ENCODE measurements at regions not wholly inside any gene's neighbourhood (a gene's known extent, or its start where the extent isn't known, plus 50 kb on each side); places are given as distances from the start of the nearest gene placed in this dataset.
A peak's percentile ranks its signal among the peaks of the same experiment; 100 is the strongest.

DNA sequence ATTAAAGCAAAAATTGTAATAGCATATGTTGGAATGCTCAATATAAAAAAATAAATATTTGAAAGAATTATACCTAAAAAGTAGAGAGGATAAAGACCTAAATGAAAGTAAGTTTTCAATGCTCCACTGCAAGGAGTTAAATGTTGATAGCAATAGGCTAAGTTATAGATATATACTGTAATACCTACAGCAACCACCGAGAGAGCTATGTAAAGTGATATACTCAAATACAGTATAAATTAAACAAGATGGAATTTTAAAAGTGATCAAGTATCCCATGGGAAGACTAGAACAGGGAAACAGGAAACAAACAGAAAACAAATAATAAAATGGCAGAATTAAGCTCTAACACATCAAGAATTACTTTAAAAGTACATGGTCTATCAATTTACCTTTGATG is 73.9 kb downstream of the CASP3 start:
- no peak for DNase-seq
- peaks cover 0 to 1% (median 0%) of the 10 kb centered on the region in 6 donors for H3K9me3 Mint-ChIP-seq
- no peaks in the 10 kb centered on the region for H3K27me3 Mint-ChIP-seq (ENCODE audit: low read depth in 3 of 3)
- H3K4me1 Mint-ChIP-seq, result no peaks in the 10 kb centered on the region
- no peaks in the 10 kb centered on the region for H3K36me3 Mint-ChIP-seq
- H3K4me3 Mint-ChIP-seq, result no peak overlapping the region
- no peak overlapping the region for H3K27ac Mint-ChIP-seq

DNA sequence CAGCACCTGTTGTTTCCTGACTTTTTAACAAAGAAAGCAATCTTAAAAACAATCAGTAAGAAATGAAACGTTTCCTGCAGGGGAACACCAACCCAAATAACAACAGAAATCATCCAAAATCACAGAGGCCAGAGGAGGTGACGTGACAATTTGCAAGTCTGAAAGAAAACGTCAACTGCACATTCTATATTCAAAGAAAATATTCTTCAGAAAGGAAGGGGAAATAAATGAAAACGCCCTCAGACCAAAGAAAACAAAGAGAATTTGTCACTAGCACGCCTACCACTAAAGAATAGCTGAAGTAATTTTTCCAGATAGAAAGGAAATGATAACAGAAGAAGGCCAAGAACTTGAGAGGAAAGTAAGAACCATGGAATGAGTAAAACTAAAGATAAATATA is 74.4 kb downstream of the CASP3 start:
- Mint-ChIP-seq H3K27ac (no peak overlapping the region), H3K4me3 (no peak overlapping the region), H3K9me3 (peaks cover 0 to 1% (median 0%) of the 10 kb centered on the region in 6 donors), H3K4me1 (no peaks in the 10 kb centered on the region), H3K27me3 (ENCODE audit: low read depth in 3 of 3) (no peaks in the 10 kb centered on the region), H3K36me3 (no peaks in the 10 kb centered on the region)
- DNase-seq, result no peak

DNA sequence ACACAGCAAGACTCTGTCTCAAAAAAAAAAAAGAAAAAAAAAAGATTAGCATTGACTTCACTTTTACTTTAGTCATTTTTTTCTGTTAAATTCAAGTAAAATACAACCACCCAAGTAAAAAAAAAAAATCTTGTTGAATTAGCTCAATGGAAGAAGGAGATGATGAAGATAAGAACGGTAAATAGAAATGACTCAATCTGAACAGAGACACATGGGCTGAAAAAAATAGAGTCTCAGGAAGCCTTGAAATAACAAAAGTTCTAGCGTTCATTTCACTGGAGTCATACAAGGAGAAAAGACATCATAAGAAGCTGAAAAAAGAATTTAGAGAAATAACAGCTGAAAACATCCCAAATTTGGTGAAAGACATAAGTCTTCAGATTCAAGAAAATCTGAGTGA is 75.5 kb downstream of the CASP3 start:
- peaks cover 0 to 3% (median 0%) of the 10 kb centered on the region in 3 donors for H3K27me3 Mint-ChIP-seq (ENCODE audit: low read depth in 3 of 3)
- H3K4me3 Mint-ChIP-seq, result no peak overlapping the region
- no peaks in the 10 kb centered on the region for H3K4me1 Mint-ChIP-seq
- no peaks in the 10 kb centered on the region for H3K36me3 Mint-ChIP-seq
- H3K27ac Mint-ChIP-seq, result no peak overlapping the region
- peaks cover 0 to 1% (median 0%) of the 10 kb centered on the region in 6 donors for H3K9me3 Mint-ChIP-seq
- DNase-seq, result no peak

DNA sequence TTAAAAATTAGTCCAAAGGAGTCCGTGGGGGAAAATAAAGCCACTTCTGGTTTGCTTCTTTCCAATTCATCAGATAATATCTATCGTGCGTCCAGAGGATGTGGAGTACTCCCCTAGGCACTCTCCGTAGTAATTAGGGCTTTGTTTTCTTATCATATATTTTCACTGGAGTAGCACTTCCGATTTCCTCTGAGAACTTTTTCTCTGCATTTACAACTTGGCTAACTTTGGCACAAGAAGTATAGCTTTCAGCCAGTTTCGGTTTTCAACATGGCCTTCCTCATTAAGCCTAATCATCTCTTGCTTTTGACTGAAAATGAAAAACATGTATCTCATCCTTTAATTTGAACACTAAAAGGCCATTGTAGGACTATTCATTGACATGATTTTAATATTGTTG is 80.5 kb downstream of the CASP3 start:
- Mint-ChIP-seq H3K27ac (no peak overlapping the region), H3K9me3 (peaks cover 0 to 1% (median 0%) of the 10 kb centered on the region in 6 donors), H3K36me3 (peaks cover 0 to 7% (median 6%) of the 10 kb centered on the region in 3 donors), H3K27me3 (ENCODE audit: low read depth in 3 of 3) (peaks cover 0 to 3% (median 0%) of the 10 kb centered on the region in 3 donors), H3K4me1 (no peaks in the 10 kb centered on the region), H3K4me3 (no peak overlapping the region)
- DNase-seq, result no peak

- Mint-ChIP-seq H3K4me3 (no peak overlapping the region), H3K36me3 (peaks cover 0 to 7% (median 6%) of the 10 kb centered on the region in 3 donors), H3K9me3 (no peaks in the 10 kb centered on the region), H3K27ac (no peak overlapping the region), H3K4me1 (no peaks in the 10 kb centered on the region), H3K27me3 (ENCODE audit: low read depth in 3 of 3) (no peaks in the 10 kb centered on the region)
- DNase-seq, result no peak
These were observed 85.6 kb downstream of the CASP3 start for GRCh38 chr4:184563621-184564020.

GRCh38 chr4:184558996-184559395 is 84.6 kb upstream of the IRF2 start:
- DNase-seq, result no peak
- H3K36me3 Mint-ChIP-seq, result no peaks in the 10 kb centered on the region
- H3K9me3 Mint-ChIP-seq, result no peaks in the 10 kb centered on the region
- H3K27ac Mint-ChIP-seq, result no peak overlapping the region
- no peak overlapping the region for H3K4me3 Mint-ChIP-seq
- H3K27me3 Mint-ChIP-seq (ENCODE audit: low read depth in 3 of 3), result peaks cover 0 to 5% (median 4%) of the 10 kb centered on the region in 3 donors
- H3K4me1 Mint-ChIP-seq, result no peaks in the 10 kb centered on the region

- H3K4me1 Mint-ChIP-seq, result no peaks in the 10 kb centered on the region
- H3K9me3 Mint-ChIP-seq, result no peaks in the 10 kb centered on the region
- H3K4me3 Mint-ChIP-seq, result no peak overlapping the region
- no peak overlapping the region for H3K27ac Mint-ChIP-seq
- DNase-seq, result no peak
- peaks cover 2 to 6% (median 6%) of the 10 kb centered on the region in 3 donors for H3K27me3 Mint-ChIP-seq (ENCODE audit: low read depth in 3 of 3)
- no peaks in the 10 kb centered on the region for H3K36me3 Mint-ChIP-seq
These were observed 79.5 kb upstream of the IRF2 start for GRCh38 chr4:184553891-184554290.

DNA sequence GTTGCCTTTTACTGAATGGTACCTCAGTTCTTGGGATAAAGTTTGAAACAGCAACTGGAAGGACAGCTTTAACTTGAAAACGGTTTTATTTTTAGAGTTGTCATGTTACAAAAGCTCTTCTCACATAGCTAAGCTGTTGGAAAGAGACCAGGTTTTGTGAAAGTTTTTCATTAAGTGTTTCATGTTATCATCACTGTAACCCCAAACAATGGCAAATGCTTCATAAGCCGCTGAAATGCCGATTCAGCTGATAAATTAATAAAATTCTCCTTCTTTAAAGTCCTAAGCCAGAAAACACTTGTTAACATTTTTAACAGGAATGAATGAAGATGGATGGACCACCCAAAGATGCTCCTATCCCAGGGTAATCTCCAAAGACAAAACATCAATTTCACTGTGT is 76.1 kb upstream of the IRF2 start:
- Mint-ChIP-seq H3K27me3 (ENCODE audit: low read depth in 3 of 3) (peaks cover 4 to 6% (median 6%) of the 10 kb centered on the region in 3 donors), H3K4me1 (peaks cover 6 to 7% of the 10 kb centered on the region in 2 donors), H3K27ac (no peak overlapping the region), H3K9me3 (no peaks in the 10 kb centered on the region), H3K4me3 (no peak overlapping the region), H3K36me3 (no peaks in the 10 kb centered on the region)
- DNase-seq, result no peak

GRCh38 chr4:184548648-184549341 is 74.4 kb upstream of the IRF2 start:
- peak overlapping the region in 3 of 5 donors; percentile 19 to 44 (median 34) for H3K4me3 Mint-ChIP-seq
- no peaks in the 10 kb centered on the region for H3K36me3 Mint-ChIP-seq
- H3K27ac Mint-ChIP-seq, result no peak overlapping the region

GRCh38 chr4:184548316-184548647 is 73.9 kb upstream of the IRF2 start:
- peaks cover 6 to 7% of the 10 kb centered on the region in 2 donors for H3K4me1 Mint-ChIP-seq
- H3K9me3 Mint-ChIP-seq, result no peaks in the 10 kb centered on the region
- DNase-seq, result no peak
- no peaks in the 10 kb centered on the region for H3K36me3 Mint-ChIP-seq
- H3K27me3 Mint-ChIP-seq (ENCODE audit: low read depth in 3 of 3), result peaks cover 0 to 7% (median 2%) of the 10 kb centered on the region in 3 donors
- H3K4me3 Mint-ChIP-seq, result peak overlapping the region in 3 of 5 donors; percentile 17 to 44 (median 19)
- H3K27ac Mint-ChIP-seq, result no peak overlapping the region

More at GRCh38 chr4:184548648-184549341, 74.4 kb upstream of the IRF2 start:
- Mint-ChIP-seq H3K9me3 (no peaks in the 10 kb centered on the region), H3K27me3 (ENCODE audit: low read depth in 3 of 3) (peaks cover under 1 to 5% (median 2%) of the 10 kb centered on the region in 3 donors), H3K4me1 (peaks cover 6 to 7% of the 10 kb centered on the region in 2 donors)
- no peak for DNase-seq

- no peak overlapping the region for H3K4me3 Mint-ChIP-seq
- H3K9me3 Mint-ChIP-seq, result no peaks in the 10 kb centered on the region
- H3K4me1 Mint-ChIP-seq, result peaks cover 6 to 7% of the 10 kb centered on the region in 2 donors
- no peak overlapping the region for H3K27ac Mint-ChIP-seq
- DNase-seq, result no peak
- H3K27me3 Mint-ChIP-seq (ENCODE audit: low read depth in 3 of 3), result peaks cover 0 to 9% (median 5%) of the 10 kb centered on the region in 3 donors
- H3K36me3 Mint-ChIP-seq, result no peaks in the 10 kb centered on the region
These were observed 70.5 kb upstream of the IRF2 start for GRCh38 chr4:184544788-184545409.

- Mint-ChIP-seq H3K4me3 (no peak overlapping the region), H3K36me3 (no peaks in the 10 kb centered on the region), H3K27me3 (ENCODE audit: low read depth in 3 of 3) (peaks cover 5 to 14% (median 7%) of the 10 kb centered on the region in 3 donors), H3K4me1 (peaks cover 6 to 15% of the 10 kb centered on the region in 2 donors), H3K27ac (no peak overlapping the region), H3K9me3 (no peaks in the 10 kb centered on the region)
- no peak for DNase-seq
These were observed 67.6 kb upstream of the IRF2 start for GRCh38 chr4:184541907-184542306.

DNA sequence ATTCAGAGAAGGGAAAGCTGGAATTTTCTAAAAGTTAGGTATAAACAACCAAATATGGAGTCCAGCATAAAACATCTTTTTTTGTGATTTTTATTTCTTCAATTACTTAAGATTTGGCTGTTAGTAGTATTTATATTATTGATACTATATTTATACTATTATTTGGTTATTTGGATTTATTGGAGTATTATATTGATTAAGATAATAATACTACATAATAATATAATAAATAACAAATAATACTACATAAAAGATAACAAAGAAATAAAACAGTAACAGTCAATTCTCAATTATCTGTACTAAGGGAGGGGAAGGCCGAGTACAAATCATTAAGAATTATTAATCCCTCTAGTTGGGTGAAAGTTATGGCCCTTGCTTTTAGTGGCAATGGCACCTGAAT is 66.0 kb upstream of the IRF2 start:
- no peaks in the 10 kb centered on the region for H3K9me3 Mint-ChIP-seq
- H3K36me3 Mint-ChIP-seq, result no peaks in the 10 kb centered on the region
- H3K4me1 Mint-ChIP-seq, result peaks cover 20 to 31% of the 10 kb centered on the region in 2 donors
- H3K27ac Mint-ChIP-seq, result no peak overlapping the region
- DNase-seq, result no peak
- peaks cover 5 to 12% (median 7%) of the 10 kb centered on the region in 3 donors for H3K27me3 Mint-ChIP-seq (ENCODE audit: low read depth in 3 of 3)
- H3K4me3 Mint-ChIP-seq, result no peak overlapping the region

- Mint-ChIP-seq H3K4me1 (peaks cover 41 to 52% of the 10 kb centered on the region in 2 donors), H3K4me3 (peak overlapping the region; percentile 93 to 98 (median 94)), H3K9me3 (no peaks in the 10 kb centered on the region), H3K27ac (peak overlapping the region; percentile 93 to 100 (median 98)), H3K27me3 (ENCODE audit: low read depth in 3 of 3) (peaks cover 5 to 7% (median 7%) of the 10 kb centered on the region in 3 donors), H3K36me3 (no peaks in the 10 kb centered on the region)
- DNase-seq, result peak; percentile 77 to 82 (median 80)
These were observed 63.8 kb upstream of the IRF2 start for GRCh38 chr4:184538023-184538599.

All from immature natural killer cell (primary cell).